ENCODE measurements at regions not wholly inside any gene's neighbourhood (a gene's known extent, or its start where the extent isn't known, plus 50 kb on each side); places are given as distances from the start of the nearest gene placed in this dataset.

DNA sequence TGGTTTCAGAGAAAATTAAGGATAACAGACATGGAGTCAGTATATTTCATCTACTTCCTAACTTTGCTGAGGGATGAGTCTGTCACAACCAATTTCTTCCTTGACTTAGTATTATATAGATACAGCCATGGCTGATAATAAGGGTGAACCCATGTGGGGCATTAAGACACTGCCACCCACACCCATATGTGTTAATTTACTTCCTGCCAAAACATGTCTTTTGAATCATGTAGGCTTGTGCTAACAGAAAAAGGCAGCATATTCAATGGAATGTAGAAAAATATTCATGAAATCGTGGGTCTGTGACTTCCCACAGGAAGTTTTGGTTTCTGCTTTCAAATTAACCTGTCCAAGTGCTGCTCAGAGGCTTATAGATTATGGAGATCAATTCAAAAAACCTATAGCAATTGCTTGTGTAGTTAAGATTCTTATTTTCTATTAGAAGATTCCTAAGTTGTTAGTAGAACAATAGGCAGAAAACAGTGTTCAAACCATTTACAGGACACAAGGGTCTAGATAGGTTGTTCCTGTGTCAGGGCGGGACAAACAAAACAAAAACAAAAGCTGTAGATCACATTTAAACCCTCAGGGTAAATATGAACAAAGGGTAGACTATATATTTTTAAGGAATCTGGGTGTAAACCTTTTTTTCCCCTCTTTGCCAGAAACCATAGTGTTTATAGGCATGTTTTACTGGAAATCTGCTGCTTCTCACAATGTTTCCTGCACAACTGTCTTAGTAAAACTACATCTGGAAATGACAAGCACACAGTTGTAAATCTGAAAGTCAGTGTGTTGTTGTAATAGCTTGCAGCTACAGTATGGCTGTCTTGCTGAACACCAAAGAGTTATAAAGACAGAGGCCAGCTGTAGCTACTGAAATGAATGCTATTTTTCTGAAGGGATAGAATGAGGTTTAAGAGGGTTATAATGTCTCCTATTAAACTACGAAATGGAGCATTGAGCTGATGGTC lies 691.2 kb downstream of the EPHA4 start:
- DNase-seq = no peak

GRCh38 chr2:220882507-220882906 lies 689.6 kb downstream of the EPHA4 start:
- DNase-seq = no peak

- DNase-seq = no peak
Observed at GRCh38 chr2:220885593-220885992, 686.5 kb downstream of the EPHA4 start.

- DNase-seq = no peak
Observed at GRCh38 chr2:220887271-220887870, 684.7 kb downstream of the EPHA4 start.

GRCh38 chr2:220887876-220888275 lies 684.2 kb downstream of the EPHA4 start:
- no peak for DNase-seq

DNA sequence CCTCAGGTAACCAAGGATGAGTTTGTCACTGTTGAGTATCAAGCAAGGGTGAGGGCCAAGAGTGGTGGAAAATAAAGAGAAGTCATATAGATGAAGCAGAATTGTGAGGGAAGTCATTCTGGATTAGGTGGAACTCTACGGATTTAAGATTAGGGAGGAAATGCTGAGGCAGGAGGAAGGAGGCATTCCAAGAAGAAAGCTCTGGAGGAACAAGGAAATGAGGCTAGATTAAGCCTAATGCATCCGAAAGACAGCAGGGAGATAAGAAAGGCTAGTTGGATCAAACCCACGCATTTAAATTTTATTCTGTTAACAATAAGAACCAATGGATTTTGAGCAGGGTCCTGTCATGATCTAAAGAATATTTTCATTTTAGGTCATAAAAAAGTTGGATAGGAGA lies 681.2 kb downstream of the EPHA4 start:
- no peak for DNase-seq

- no peak for DNase-seq
Observed at GRCh38 chr2:220891405-220891804, 680.7 kb downstream of the EPHA4 start.

GRCh38 chr2:220892018-220892634 lies 680.0 kb downstream of the EPHA4 start:
- DNase-seq = no peak

- DNase-seq = no peak
Observed at GRCh38 chr2:220893411-220893810, 678.7 kb downstream of the EPHA4 start.

GRCh38 chr2:220894069-220894468 lies 678.0 kb downstream of the EPHA4 start:
- DNase-seq = no peak

DNA sequence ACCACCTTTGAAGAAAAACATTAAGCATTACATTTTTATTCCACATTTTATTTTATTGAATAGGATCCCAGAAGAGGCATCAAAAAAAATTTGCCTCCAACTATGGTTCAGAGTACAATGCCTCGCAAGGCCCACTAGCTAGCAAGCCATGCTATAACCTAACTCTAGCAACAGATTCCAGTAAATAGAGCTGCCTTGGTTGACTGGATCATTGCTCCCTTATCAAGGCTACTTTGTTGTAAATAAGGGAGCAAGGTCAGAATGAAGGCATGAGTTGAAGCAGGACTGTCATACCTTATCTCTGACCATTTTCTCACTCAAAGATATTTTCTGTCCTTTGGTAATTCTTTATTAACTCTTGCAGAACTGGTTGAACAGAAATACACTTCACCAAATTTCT lies 672.6 kb downstream of the EPHA4 start:
- DNase-seq = no peak

DNA sequence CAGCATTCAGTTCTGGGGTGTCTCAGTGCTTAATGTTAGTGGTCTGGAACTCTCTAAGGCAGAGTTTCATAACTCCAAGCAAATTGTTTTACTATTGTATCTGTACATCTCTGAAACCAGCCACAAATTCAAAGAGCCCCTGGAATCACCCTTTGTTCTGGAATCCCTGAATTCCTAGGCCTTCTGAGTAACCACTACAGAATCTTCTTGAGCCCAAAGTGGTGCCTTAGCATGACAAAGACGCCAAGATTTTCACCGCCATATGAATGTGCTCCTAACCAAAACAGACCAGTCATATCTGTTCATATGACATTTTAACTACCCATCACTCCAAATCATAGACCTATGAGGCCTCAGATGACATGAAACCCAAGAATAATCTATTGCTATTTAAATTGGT lies 668.1 kb downstream of the EPHA4 start:
- no peak for DNase-seq

DNA sequence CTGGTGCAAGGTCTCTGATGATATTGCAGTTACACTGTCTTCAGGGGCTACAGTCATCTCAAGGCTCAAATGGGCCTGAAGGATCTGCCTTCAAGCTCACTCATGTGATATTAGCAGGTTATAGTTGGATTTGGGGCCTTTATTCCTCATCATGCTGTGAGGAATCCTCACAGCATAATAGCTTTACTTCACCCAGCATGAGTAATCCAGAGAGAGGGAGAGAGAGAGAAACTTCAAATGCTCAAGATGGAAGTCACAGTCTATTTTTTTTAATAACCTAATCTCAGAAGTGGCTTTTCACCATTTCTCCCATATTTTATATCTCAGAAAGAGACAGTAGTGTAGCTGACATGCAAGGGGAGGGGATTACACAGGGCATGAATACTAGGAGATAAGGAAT lies 658.7 kb downstream of the EPHA4 start:
- DNase-seq = no peak

- no peak for DNase-seq
Observed at GRCh38 chr2:220915092-220915623, 656.9 kb downstream of the EPHA4 start.

- no peak for DNase-seq
Observed at GRCh38 chr2:220916931-220917330, 655.2 kb downstream of the EPHA4 start.

GRCh38 chr2:220930271-220931076 lies 641.6 kb downstream of the EPHA4 start:
- no peak for DNase-seq

DNA sequence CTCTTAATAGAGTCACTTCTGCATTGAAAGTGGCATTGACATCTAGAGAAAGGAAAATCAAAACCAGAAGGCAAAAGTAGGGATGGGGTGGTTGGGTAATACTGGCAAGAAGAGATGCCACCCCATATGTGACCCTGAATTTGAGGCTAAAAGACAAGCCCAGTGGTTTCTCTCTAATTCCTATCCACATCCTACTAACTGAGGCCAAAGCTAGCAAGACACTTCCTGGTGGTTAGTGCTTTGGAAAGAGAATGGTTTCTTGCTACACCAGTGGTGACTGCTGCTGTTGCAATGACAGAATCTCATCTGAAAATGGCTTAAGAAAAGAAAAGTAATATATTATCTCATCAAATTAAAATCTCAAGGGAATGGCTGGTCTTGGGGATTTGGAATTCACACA lies 640.6 kb downstream of the EPHA4 start:
- no peak for DNase-seq

DNA sequence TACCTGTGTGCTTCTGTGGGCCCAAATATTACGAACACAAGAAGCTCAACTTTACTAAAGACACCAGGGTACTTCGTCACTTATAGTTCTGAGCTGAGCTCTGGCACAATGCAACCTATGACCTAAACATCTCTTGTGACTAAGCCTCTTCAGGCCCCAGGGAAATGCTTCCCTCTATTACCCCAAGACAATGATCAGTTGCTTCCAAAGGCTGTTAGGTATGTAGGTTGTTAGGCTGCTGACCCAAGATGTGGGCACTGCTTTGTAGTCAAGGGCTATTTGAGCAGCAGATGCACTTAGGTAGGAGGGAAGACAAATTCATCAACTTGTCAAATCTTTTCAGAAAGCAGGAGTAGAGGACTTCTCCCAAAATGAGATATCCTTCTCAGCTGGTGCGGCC lies 640.1 kb downstream of the EPHA4 start:
- no peak for DNase-seq

DNA sequence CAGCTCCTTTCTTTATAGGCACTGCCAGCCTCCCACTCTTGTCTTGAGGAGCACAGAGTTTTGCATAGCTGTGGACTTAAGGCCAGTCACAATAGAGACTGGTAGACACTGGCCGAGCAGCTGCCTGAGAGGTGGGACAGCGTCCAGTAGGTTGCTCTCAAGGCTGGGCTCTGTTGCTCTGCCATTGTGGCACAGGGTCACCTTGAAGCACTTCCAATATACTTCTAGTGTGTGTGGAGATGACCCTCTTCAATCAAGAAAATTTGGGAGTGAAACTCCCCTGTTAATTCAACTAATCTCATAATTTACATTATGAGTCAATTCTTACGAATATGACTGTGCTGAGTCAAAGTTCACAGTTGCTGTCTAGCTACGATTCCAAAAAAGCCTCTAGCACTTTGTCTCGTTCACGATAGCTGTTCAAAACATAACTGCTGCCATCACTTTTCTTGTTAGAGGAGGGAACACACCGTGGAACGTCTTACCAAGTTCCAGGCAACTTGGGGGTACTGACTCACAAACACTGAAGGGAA lies 636.2 kb downstream of the EPHA4 start:
- DNase-seq = no peak

GRCh38 chr2:220936641-220937197 lies 635.4 kb downstream of the EPHA4 start:
- DNase-seq = no peak

- no peak for DNase-seq
Observed at GRCh38 chr2:220937245-220937644, 634.9 kb downstream of the EPHA4 start.

- DNase-seq = peak in 1 of 3 experiments; percentile 12
Observed at GRCh38 chr2:220940646-220941045, 631.5 kb downstream of the EPHA4 start.

Data from NCI-H1417 (cell line).